GM18502 (cell line): ENCODE measurements at regions not wholly inside any gene's neighbourhood (a gene's known extent, or its start where the extent isn't known, plus 50 kb on each side); places are given as distances from the start of the nearest gene placed in this dataset.
A peak's percentile ranks its signal among the peaks of the same experiment; 100 is the strongest.
"Not testable (repeated sequence)": the region's sequence is repeated elsewhere in the genome, so short reads cannot be mapped to it uniquely, and the experiment has no call there.

Experiments used
- ATAC-seq: cut with Tn5 transposase; IDR thresholded peaks from one replicate; pipeline ENCODE4 v1.9.1; 2021; ENCODE audit warnings: mild to moderate bottlenecking; ENCODE audit not compliant: unreplicated experiment, poor library complexity

- ATAC-seq, result no peak
Measured at GRCh38 chr4:107470173-107470572, 249.9 kb downstream of the PAPSS1 start.

DNA sequence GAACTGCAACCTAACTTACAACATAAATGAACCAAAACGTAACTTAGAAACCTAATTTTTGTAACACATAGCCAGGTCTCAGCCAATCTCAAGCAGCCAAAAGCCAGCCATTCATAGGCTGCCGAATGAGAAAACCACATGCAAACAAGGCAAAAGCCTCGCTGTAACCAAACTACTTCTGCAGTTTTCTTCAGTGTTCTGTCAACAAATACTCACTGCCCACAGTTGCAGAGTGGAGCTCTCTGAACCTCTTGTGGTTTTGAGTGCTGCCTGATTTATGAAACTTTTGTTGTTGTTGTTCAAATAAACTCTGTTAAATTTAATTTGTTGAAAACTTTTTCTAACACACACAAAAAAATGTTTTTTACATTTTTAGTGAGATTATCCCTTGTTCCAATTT, 251.2 kb downstream of the PAPSS1 start:
- ATAC-seq, result peak; percentile 80

GRCh38 chr4:107468156-107468555, 251.9 kb downstream of the PAPSS1 start:
- ATAC-seq, result no peak

- no peak for ATAC-seq
Measured at GRCh38 chr4:107467461-107467860, 252.6 kb downstream of the PAPSS1 start.

GRCh38 chr4:107458194-107458593, 261.8 kb downstream of the PAPSS1 start:
- no peak for ATAC-seq

DNA sequence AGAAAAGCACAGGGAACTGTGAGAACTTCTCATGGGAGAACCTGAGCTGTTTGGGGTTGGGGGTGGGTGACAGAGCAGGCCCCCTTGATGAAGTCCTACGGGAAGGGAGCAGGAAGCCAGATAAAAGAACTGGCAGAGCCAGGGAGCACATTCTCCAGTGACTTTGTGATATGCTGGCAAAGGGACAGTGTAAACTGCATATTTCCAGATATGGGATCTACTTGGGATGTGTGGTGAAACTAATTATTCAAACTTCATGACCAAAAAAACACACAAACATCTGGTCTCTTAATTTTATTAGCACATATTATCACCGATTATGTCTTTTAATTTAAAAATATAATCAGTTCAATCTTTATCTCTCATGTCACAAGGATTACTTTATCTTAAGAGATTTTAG, 266.0 kb downstream of the PAPSS1 start:
- no peak for ATAC-seq

- ATAC-seq, result no peak
Measured at GRCh38 chr4:107452717-107453630, 267.1 kb downstream of the PAPSS1 start.

- ATAC-seq, result no peak
Measured at GRCh38 chr4:107449611-107450369, 270.2 kb downstream of the PAPSS1 start.

- ATAC-seq, result no peak
Measured at GRCh38 chr4:107442538-107443111, 277.4 kb downstream of the PAPSS1 start.

DNA sequence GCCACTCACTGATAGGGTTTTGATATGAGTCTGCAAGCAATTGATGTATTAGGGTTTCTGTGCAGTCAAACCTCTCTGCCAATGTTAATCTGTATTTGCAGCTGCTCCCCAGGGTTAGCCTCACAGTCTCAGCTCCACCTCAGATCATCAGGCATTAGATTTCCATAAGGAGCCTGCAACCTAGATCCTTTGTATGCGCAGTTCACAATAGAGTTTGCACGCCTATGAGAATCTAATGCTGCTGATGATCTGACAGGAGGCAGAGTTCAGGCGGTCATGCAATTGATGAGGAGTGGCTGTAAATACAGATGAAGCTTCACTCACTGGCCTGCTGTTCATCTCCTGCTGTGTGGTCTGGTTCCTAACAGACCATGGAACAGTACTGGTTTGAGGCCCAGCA, 280.6 kb downstream of the PAPSS1 start:
- no peak for ATAC-seq

GRCh38 chr4:107436471-107436870, 283.6 kb downstream of the PAPSS1 start:
- not testable (repeated sequence) for ATAC-seq

- ATAC-seq, result no peak
Measured at GRCh38 chr4:107432451-107432850, 287.6 kb downstream of the PAPSS1 start.

DNA sequence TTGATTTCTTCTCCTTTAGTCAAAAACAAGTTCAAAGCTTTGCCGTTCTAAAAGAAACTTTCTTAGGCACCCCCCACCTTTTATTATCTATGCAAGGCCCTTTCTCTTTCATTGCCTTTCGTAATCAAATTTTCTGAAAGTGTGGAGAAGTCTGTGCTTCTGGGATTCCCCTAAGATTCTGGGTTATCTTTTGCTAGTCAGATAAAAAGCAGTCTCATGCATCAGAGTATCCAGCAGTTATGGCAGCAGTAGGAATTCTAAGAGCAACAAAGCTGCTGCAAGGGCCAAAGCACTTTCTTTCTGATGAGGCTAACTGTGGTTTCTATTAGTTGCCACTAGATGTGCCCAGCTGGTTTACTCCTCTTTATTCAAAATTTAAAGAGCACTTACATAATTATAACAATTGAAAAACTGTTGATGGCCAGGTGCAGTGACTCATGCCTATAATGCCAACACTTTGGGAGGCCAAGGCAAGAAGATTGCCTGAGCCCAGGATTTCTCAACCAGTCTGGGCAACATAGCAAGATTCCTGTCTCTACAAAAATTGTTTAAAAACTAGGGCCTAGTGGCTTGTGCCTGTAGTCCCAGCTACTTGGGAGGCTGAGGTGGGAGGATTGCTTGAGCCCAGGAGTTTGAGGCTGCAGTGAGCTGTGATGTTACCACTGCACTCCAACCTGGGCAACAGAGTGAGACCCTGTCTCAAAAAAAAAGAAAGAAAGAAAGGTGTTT, 296.2 kb downstream of the PAPSS1 start:
- ATAC-seq, result no peak

GRCh38 chr4:107419536-107419935, 300.5 kb downstream of the PAPSS1 start:
- ATAC-seq, result not testable (repeated sequence)

- ATAC-seq, result no peak
Measured at GRCh38 chr4:107419052-107419451, 301.0 kb downstream of the PAPSS1 start.

- ATAC-seq, result not testable (repeated sequence)
Measured at GRCh38 chr4:107415490-107415889, 304.5 kb downstream of the PAPSS1 start.

GRCh38 chr4:107409872-107410271, 310.2 kb downstream of the PAPSS1 start:
- not testable (repeated sequence) for ATAC-seq

DNA sequence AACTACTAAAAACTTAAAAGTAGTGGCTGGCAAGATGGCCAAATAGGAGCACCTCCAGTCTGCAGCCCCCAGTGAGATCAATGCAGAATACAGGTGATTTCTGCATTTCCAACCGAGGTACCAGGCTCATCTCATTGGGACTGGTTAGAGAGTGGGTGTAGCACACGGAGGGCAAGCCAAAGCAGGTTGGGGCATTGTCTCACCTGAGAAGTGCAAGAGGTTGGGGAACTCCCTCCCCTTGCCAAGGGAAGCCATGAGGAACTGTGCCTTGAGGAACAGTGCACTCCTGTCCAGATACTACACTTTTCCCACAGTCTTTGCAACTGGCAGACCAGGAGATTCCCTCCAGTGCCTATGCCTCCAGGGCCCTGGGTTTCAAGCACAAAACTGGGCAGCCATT, 311.1 kb downstream of the PAPSS1 start:
- ATAC-seq, result no peak

- no peak for ATAC-seq
Measured at GRCh38 chr4:107404591-107405300, 315.3 kb downstream of the PAPSS1 start.

GRCh38 chr4:107402291-107402690, 317.7 kb downstream of the PAPSS1 start:
- no peak for ATAC-seq
